Epithelial cell of esophagus (primary cell): ENCODE measurements at regions not wholly inside any gene's neighbourhood (a gene's known extent, or its start where the extent isn't known, plus 50 kb on each side); places are given as distances from the start of the nearest gene placed in this dataset.

Source experiments
- DNase-seq: peaks from one replicate; pipeline ENCODE4 v3.0.0; 2010; ENCODE audit warnings: low read depth
- H3K4me3 ChIP-seq: 2 replicates; pipeline ENCODE4 v1.5.1; 2011; ENCODE audit warnings: mild to moderate bottlenecking, low read length, control low read depth
- CTCF ChIP-seq: IDR thresholded peaks from 2 replicates; pipeline ENCODE4 v1.5.1; 2011; ENCODE audit warnings: low read depth, mild to moderate bottlenecking, low read length, control low read depth, inconsistent platforms; ENCODE audit not compliant: insufficient read depth; ENCODE audit errors: missing control alignments

GRCh38 chr15:25565470-25566264, 126.8 kb upstream of the UBE3A start:
- no peak for DNase-seq
- TF ChIP-seq CTCF, result no peak
- no peak overlapping the region for H3K4me3 ChIP-seq

- no peak for TF ChIP-seq CTCF
- DNase-seq, result no peak
- no peak overlapping the region for H3K4me3 ChIP-seq
Measured at GRCh38 chr15:25563596-25563995, 124.8 kb upstream of the UBE3A start.

- no peak for TF ChIP-seq CTCF
- no peak for DNase-seq
- no peak overlapping the region for H3K4me3 ChIP-seq
Measured at GRCh38 chr15:25557926-25558325, 119.1 kb upstream of the UBE3A start.

GRCh38 chr15:25556136-25556535, 117.3 kb upstream of the UBE3A start:
- DNase-seq, result no peak
- no peak overlapping the region for H3K4me3 ChIP-seq
- no peak for TF ChIP-seq CTCF

GRCh38 chr15:25554640-25555039, 115.8 kb upstream of the UBE3A start:
- no peak overlapping the region for H3K4me3 ChIP-seq
- no peak for TF ChIP-seq CTCF
- no peak for DNase-seq

GRCh38 chr15:25548600-25548999, 109.8 kb upstream of the UBE3A start:
- H3K4me3 ChIP-seq, result no peak overlapping the region
- DNase-seq, result no peak
- no peak for TF ChIP-seq CTCF

GRCh38 chr15:25545889-25546288, 107.1 kb upstream of the UBE3A start:
- no peak overlapping the region for H3K4me3 ChIP-seq
- DNase-seq, result no peak
- TF ChIP-seq CTCF, result no peak
